Brain pericyte (primary cell): ENCODE measurements at regions not wholly inside any gene's neighbourhood (a gene's known extent, or its start where the extent isn't known, plus 50 kb on each side); places are given as distances from the start of the nearest gene placed in this dataset.
"Not testable (repeated sequence)": the region's sequence is repeated elsewhere in the genome, so short reads cannot be mapped to it uniquely, and the experiment has no call there.

Experiments
- DNase-seq: peaks from one replicate; pipeline ENCODE4 v3.0.0-alpha.2; 2012; ENCODE audit warnings: low read depth, low spot score

DNA sequence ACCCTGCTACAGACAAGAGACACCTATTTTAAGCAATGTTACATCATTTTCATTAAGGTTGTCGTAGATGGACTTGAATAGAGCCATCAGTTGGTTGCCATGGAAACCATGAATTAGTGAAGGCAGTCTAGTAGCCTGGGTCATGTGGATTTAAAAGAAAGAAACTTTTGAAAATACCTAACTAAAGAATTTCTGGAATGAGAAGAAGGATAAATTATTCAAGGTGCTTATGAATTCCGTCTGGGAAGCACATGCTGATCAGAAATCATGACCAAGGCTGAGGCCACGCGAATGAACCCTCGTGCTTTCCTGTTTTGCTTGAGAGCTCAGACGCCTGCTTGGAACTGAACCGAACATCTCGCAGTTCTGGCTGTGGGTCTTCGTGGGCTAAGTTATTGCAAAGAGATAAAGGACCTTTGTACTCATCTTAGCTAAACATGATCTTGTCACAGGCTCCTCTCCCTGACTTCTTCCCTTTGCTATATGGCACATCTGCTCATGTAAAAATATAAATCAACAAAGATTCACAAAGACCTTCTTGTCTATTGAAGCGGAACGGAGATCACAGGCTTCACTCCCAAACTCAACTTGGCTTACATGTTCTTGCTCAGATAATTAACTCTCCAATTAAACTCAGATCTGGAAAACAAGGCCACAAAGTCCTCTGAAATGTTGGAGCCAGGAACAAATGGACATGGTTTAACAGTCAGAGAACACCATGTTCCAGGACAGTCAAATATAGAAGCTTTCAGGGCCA, 140.2 kb downstream of the NUFIP1 start:
- DNase-seq: no peak

DNA sequence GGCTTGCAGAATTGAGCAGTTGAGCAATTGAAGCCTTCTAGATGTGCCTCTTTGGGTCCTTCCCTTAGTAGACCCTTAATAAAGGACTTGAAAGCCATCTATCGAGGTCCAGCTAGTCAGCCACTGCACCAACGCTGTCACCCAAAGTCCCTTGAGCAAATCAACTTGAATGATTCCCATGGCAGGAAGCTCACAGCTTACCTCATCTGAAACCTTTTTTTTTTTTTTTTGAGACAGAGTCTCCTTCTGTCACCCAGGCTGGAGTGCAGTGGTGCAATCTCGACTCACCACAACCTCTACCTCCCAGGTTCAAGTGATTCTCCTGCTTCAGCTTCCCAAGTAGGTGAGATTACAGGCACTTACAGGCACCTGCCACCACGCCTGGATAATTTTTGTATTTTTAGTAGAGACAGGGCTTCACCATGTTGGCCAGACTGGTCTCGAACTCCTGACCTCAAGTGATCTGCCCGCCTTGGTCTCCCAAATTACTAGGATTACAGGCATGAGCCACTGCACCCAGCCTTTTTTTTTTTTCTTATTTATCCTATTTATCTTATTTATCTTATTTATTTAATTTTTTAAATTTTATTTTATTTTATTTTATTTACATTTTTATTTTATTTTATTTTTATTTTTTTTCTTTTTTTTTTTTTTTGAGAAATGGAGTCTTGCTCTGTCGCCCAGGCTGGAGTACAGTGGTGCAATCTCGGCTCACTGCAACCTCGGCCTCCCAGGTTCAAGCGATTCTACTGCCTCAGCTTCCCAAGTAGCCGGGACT, 143.8 kb downstream of the NUFIP1 start:
- not testable (repeated sequence) for DNase-seq

DNA sequence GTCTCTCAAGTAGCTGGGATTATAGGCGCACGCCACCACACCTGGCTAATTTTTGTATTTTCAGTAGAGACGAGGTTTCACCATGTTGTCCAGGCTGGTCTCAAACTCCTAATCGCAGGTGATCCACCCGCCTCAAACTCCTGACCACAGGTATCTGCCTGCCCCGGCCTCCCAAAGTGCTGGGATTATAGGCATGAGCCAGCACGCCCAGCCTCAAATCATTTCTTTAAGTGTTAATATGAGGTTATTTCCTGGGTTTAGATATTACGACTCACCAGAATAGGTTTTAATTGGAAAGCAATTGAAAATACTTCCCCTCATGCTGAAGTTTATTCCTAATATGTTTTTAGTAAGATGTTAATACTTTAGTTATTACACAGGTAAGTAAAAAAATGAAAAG, 144.5 kb downstream of the NUFIP1 start:
- no peak for DNase-seq

DNA sequence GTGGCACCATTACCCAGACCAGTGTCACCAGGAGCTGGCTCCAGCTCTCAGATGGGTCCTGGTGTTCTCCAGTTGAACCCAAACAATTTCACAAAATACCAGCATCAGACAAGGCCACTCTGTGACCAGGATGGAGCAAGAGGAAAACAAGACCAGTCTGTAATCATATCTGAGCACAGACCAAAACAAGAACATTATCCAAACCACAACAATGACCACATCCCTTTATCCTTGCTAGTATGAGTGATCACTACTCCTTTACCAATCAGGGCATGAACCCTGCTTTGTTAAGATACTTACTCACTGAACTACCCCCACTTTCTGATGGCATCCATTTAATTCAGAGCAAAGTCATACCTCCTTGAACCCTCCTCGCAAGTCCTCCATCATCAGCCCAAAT, 145.9 kb downstream of the NUFIP1 start:
- no peak for DNase-seq

DNA sequence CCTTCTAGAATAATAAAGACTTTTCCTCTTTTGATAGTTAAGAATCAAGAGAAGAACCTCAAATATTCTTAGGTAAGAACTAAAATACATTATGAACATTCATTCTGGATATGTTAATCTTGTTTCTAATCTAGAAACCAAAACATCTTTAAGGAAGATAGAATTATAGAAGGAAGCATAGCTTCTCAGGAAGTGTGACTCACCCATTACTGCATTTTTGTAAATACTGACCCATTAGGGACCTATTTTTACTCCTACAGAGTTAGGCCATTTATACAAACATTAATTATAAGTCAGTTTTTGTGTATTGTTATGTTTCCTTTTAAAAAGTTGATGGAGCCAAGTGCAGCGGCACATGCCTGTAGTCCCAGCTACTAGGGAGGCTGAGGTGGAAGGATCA, 147.1 kb downstream of the NUFIP1 start:
- no peak for DNase-seq

DNA sequence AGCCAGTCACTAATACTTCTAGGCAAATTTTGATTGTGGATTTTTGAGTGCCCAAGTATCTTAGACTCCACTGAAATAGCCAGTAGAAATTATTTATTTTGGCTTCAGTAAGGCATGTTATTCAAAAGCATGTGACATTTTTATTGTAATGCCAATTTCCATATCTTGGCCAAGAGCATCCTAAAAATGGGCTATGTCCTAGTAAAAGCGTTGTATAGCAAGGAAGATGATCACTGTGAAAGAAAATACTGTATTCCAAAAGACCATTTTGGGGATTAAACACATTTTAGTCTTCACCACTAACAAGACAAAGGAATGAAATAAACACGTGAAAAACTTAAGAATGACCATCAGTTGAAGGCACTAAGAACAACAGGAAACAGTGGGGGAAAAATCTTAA, 149.1 kb downstream of the NUFIP1 start:
- DNase-seq: no peak

DNA sequence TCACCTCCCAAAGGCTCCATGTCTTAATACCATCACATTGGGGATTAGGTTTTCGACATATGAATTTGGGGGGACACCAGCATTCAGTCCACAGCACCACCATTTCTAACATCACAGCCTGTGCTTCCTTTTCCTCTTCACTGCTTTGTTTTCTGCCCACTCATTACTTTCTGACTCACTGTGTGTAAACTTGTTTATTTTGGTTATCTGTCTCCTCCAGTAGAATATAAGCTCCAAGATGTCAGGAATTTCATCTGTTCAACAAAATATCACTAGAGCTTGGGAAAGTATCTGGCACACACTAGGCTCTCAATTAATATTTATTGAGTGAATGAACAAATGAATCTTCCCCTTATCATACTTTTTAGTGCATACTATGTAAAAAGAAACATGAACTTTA, 152.0 kb downstream of the NUFIP1 start:
- no peak for DNase-seq

DNA sequence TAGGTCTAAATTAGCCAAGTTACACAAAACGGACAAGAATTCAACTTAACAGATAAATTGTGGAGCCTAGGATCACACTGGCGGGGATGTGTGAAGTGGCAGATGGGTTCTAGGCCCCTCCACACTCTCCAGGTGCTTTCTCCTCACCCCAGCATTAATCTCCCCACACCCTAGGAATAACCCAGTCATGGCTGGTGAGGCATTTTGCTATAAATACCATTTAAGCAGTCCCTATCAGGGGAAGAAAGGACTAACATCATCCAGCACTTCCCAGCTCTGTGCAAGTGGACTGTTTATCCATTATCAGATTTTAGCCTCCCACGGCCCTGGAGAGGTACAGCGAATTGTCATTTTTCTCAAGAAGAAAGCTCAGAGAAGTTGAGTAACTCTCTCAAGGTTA, 154.9 kb downstream of the NUFIP1 start:
- no peak for DNase-seq

DNA sequence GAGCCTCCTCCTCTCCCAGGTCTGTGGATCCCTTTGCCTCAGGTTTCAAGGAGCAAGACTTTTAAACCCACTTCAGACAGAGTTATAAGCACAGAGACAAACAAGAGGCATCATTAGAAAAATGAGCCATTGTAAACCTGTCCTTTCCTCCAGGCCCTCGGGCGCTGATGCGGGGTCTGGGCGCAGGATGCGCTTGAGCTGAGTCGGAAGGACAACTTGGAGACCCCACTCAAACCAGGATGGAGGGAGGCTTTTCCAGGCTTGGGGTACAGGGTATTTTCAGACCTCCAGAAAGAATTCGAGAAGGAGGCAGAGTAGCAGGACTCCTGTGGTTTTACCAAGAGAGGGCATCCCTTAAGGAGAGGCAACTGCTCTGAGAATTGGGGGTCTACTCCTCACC, 155.6 kb downstream of the NUFIP1 start:
- DNase-seq: no peak

DNA sequence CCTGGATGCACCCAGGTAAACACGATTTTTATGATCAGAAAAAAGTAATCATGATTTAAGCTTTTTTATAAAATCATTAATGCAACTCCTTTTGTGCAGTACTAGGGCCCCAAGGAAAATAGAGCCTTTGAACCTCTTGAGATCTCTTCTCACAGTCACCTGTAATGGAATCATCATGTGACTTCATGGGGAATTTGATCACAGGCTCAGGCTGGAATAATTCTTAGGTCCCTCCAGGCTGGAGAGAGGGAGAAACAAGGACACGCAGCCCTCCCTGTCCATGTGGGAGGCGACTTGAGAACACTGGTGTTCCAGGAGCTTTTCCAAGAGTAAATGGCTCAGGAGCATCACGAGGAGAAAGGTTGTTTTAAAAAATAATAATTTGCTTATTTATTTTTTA, 156.1 kb downstream of the NUFIP1 start:
- DNase-seq: no peak

DNA sequence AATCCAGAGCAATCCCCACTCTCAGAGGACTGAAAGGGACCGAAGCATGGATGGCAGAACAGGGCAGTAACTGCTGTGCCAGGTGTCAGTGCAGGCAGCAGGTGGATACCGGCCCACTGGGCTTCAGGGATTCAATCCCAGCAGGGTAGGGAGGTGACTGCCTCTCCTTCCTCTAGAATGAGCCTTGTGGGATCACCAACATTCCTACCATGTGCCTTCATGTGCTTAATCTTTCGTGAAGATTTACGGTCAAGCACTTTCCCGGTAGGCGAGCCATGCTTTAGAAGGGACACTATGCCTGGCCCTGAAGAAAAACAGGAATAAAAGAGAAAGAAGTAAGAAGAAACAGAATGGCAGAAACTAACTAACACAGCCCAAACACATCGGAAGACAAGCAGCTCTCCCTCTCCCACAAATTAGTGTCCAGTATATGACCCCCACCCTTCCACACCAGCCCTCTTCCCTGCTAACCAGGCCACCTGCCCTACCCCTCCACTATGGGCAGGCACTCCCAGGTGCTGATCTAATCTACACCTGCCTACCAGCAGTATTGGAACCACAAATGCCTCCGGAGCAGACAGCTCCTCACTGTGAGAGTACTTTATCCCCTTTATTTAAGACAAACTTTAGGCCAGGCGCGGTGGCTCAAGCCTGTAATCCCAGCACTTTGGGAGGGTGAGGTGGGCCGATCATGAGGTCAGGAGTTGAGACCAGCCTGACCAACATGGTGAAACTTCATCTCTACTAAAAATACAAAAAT, 162.5 kb downstream of the NUFIP1 start:
- DNase-seq: no peak

DNA sequence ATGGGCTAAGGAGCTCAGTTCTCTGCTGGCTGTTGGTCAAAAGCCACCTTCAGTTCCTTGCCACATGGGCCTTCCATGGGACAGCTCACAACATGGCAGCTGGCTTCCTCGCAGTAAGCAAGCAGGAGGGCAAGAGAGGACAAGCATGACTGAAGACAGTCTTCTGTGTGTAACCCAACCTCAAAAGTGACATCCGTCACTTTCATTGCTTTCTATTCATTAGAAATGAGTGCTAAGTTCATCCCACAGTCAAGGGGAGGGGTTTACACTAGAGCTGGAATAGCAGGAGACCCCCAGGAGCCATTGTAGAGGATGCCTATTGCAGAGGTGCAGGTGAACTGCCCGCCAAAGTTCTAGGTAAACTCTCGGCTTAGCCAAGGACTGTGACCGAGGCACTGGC, 163.3 kb downstream of the NUFIP1 start:
- DNase-seq: no peak

DNA sequence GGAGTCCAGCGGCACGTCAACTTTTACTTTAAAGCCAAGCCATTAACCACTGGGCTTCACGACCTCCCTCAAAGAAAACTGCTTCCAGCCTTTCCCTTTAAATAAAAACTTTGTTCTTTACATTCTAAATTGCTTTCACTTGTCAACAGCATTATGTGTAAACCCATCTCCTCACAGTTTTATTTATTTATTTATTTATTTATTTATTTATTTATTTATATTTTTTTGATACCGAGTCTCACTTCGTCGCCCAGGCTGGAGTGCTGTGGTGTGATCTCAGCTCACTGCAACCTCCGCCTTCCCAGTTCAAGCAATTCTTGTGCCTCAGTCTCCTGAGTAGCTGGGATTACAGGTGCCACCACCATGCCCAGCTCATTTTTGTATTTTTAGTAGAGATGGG, 165.7 kb downstream of the NUFIP1 start:
- not testable (repeated sequence) for DNase-seq

DNA sequence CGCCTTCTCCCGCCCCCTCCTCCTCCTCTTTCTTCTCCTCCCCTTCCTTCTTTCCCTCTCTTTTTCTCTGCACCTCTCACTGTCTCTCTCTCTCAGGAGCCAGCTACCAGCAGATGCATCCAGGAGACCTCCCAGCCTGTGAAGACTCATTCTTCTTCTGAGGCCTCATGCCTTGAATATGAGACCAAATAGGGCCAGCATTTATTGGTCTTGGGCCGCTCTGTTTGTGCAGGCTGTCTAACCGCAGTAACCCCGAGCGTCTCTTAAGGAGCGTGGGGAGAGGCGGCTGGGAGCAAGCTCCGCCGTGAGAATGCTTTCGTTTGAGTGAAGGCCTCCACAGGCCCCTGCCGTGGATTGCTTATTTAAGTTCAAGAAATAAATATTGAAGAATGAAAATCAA, 167.0 kb downstream of the NUFIP1 start:
- DNase-seq: peak; percentile 69

DNA sequence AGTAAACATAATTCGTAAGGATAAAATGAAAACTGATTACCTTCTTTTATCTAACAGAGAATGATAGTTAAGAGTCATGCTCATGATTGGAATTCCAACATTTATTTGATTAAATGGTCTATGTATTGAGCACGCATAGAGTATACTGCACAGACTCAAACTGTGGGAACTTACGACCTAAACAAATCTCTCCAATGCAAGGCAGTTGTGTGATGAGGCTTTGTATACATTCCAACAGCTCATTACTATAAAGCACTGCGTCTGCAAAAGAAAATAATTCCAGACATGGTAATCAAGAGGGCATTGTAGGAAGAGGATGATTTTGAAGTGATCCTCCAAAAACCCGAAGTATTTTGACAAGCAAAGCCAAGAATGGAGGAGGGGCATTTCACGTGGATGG, 169.5 kb downstream of the NUFIP1 start:
- DNase-seq: no peak

DNA sequence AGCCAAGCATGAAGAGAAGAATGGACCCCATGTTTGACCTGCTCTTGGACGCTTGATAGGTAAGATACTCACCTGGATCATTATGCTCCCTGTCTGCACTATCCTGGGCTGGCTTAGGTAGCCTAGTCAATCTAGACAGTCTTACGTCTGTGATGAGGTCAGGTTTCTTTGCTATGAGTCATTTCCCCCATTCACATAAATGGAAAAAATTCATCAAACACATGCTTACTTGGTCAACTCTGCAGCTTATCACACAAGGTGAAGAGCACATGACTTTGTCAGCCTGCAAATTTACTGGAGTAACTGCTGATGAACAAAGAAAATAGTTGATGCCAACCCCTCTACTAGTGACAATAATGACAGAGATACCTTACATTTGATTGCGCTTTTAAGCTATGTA, 170.0 kb downstream of the NUFIP1 start:
- no peak for DNase-seq

DNA sequence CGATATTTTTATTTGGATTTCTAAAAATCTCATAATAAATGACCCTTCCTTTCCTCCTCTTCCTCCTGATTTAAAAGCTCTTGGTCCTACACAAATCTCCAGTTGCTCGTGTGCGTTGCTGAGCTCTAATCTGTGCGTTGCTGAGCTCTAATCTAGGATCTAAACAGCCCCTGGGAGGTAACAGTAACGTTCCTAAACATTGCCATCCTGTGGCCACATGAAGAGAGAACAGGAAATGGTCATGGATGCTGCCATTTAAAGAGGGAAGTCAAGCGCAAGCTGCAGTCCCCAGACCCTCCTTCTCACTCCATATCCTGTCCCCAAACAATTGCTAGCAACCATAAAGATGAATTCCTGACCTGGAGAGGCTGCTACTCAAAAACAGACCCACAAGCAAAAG, 170.8 kb downstream of the NUFIP1 start:
- no peak for DNase-seq

DNA sequence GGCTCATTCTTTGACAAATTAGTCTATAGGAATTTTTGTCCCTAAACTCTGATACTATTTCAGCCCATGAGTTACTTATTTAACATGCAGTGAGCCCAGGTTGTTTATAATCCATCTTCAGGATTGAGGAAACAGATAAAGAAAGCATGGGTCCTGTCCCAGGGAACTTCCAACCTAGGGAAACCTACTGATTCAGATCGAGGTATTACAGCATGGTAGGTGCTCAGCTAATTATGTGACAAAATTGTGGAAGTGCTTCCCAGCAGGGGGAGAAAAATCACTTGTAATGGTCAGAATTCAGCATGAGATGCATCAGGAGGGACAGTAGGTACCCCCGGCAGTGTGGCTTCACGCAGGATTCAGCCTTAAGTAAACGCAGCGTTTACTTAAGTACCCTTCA, 171.3 kb downstream of the NUFIP1 start:
- DNase-seq: no peak

DNA sequence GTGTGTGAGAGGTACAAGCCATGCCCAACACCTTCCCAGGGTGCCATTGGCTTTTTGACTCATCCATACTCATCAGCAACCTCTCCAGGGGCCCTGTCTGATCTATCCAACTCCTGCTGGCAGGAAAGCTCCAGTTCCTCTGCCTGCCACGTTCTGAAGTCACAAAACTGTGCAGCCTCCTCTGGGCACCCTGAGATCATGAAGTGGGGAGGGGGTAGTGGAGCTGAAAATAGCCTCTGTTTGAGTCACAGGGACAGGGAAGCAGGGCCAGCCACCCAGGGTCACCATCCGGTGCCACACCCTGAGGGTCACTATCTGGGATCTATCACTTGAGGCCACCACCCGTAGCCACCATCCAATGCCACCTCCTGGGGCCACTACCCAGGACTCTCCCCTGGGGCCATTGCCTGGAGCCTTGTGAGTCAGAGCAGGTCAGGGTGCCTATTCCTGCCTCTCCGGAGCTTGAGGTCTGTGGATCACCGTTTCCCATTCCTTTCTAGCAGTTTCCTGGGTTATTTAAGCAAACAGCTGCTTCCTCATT, 172.1 kb downstream of the NUFIP1 start:
- no peak for DNase-seq

DNA sequence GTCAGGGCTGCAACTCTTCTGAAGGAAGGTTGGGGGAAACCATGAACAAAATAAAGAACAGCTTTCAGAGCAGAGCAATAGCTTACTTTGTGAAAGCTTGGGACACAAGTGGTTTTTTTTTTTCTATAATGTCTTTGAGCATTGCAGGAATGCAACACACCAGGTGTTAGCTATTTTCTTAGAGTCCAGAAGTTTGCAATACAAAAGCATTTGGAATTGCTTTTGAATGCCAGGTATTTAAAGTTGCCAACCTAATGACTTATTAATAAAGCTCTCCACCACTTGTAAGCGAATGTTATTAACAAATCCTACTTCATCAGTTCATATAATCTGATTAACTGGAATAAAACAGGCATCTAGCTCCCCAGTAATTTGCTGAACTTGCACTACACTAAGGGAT, 172.6 kb downstream of the NUFIP1 start:
- DNase-seq: no peak

DNA sequence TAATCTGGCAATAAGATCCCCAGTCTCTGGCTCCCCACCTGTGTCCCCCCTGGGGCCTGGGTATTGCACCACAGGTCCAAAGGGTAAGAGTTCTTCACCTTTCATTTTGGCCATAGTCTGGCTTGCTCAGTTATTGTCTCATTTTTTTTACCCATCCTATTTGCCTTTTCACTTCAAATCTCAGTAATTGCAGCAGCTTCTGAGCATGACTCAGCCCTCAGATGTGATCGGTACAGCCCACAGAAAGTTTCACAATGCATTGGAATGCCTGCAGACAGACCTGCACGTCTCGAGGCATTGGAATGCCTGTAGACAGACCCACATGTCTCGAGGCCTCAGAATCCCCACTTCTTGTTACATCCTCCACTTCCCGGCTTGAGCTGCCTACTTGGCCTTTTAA, 173.6 kb downstream of the NUFIP1 start:
- peak; percentile 36 for DNase-seq

DNA sequence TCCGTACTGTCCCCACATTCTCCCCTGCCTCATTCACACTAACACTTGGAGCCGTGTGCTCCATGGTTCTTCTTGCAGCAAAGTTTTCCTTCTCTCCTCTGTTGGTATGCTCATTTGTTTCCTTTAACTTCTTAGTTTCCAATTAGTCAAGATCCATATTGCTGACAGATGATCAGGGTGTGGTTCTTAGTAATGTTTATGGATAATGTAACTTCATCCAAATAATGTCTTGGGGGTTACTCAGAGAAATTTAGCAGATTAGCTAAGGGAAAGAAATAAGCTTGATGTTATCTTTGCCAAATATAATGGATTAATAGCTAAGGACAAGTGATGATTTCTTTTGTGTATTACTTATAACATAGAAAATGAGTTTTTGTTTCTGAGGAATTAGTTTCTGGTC, 174.4 kb downstream of the NUFIP1 start:
- DNase-seq: no peak
